Fibroblast of lung (primary cell): ENCODE measurements at regions not wholly inside any gene's neighbourhood (a gene's known extent, or its start where the extent isn't known, plus 50 kb on each side); places are given as distances from the start of the nearest gene placed in this dataset.

ENCODE experiments used
- EZH2 ChIP-seq: IDR thresholded peaks from 2 replicates; pipeline ENCODE4 v1.5.1; 2012; ENCODE audit warnings: low read length, control low read depth, mild to moderate bottlenecking; ENCODE audit errors: missing control alignments
- TF ChIP-seq, protein P1 (sequence below), 2 donors: IDR thresholded peaks in 1 of 2; conservative IDR thresholded peaks in 1 of 2; 1 replicate in 1 of 2; 2 replicates in 1 of 2; pipeline ENCODE4 v1.5.1; 2011 to 2012; ENCODE audit warnings: low read length in 2 of 2, control low read depth in 1 of 2, inconsistent platforms in 1 of 2, low read depth in 1 of 2, mild to moderate bottlenecking in 1 of 2

- TF ChIP-seq, protein P1, sequence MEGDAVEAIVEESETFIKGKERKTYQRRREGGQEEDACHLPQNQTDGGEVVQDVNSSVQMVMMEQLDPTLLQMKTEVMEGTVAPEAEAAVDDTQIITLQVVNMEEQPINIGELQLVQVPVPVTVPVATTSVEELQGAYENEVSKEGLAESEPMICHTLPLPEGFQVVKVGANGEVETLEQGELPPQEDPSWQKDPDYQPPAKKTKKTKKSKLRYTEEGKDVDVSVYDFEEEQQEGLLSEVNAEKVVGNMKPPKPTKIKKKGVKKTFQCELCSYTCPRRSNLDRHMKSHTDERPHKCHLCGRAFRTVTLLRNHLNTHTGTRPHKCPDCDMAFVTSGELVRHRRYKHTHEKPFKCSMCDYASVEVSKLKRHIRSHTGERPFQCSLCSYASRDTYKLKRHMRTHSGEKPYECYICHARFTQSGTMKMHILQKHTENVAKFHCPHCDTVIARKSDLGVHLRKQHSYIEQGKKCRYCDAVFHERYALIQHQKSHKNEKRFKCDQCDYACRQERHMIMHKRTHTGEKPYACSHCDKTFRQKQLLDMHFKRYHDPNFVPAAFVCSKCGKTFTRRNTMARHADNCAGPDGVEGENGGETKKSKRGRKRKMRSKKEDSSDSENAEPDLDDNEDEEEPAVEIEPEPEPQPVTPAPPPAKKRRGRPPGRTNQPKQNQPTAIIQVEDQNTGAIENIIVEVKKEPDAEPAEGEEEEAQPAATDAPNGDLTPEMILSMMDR (conservative IDR thresholded peaks at IDR 0.05 in 1 of 2, IDR thresholded peaks at IDR 0.05 in 1 of 2; ENCODE audit: low read depth in 1 of 2, low read length in 2 of 2) = no peak
- TF ChIP-seq EZH2 = no peak
Measured at GRCh38 chr16:51834794-51835193, 683.7 kb upstream of the SALL1 start.
